Osteoblast (primary cell): ENCODE measurements at regions not wholly inside any gene's neighbourhood (a gene's known extent, or its start where the extent isn't known, plus 50 kb on each side); places are given as distances from the start of the nearest gene placed in this dataset.

Source experiments
- DNase-seq: peaks from one replicate; pipeline ENCODE4 v3.0.0; 2011; ENCODE audit warnings: low spot score, mixed read lengths; ENCODE audit not compliant: insufficient read length; ENCODE audit errors: missing footprints
- H2AFZ ChIP-seq: 2 replicates; pipeline ENCODE4 v1.6.0; 2011; ENCODE audit warnings: mild to moderate bottlenecking, low read length
- H3K27ac ChIP-seq: 2 replicates; pipeline ENCODE4 v1.5.1; 2011; ENCODE audit warnings: mild to moderate bottlenecking, low read depth, low read length, moderate library complexity
- H3K27me3 ChIP-seq: 2 replicates; pipeline ENCODE4 v1.6.0; 2012; ENCODE audit warnings: mild to moderate bottlenecking, control low read depth, inconsistent platforms, low read length, moderate library complexity; ENCODE audit not compliant: insufficient read depth
- H3K36me3 ChIP-seq: 2 replicates; pipeline ENCODE4 v1.5.1; 2011; ENCODE audit warnings: mild to moderate bottlenecking, low read length, control low read depth, moderate library complexity; ENCODE audit not compliant: insufficient read depth
- H3K4me1 ChIP-seq: 2 replicates; pipeline ENCODE4 v1.5.1; 2011; ENCODE audit warnings: mild to moderate bottlenecking, low read length, control low read depth, moderate library complexity; ENCODE audit not compliant: insufficient read depth
- H3K4me2 ChIP-seq: 2 replicates; pipeline ENCODE4 v1.6.0; 2011; ENCODE audit warnings: mild to moderate bottlenecking, low read length; ENCODE audit not compliant: insufficient read depth
- H3K4me3 ChIP-seq: fragments of 200-600 bp; sonication (generic); 3 replicates; pipeline ENCODE4 v1.5.1; 2012; ENCODE audit warnings: mild to moderate bottlenecking, low read length, inconsistent platforms; ENCODE audit not compliant: insufficient read depth
- H3K79me2 ChIP-seq: 2 replicates; pipeline ENCODE4 v1.6.0; 2012; ENCODE audit warnings: mild to moderate bottlenecking, low read length, control low read depth, inconsistent platforms; ENCODE audit not compliant: insufficient read depth
- H3K9me3 ChIP-seq: 2 replicates; pipeline ENCODE4 v1.5.1; 2011; ENCODE audit warnings: low read depth, low read length, control low read depth
- H4K20me1 ChIP-seq: 2 replicates; pipeline ENCODE4 v1.6.0; 2012; ENCODE audit warnings: mild to moderate bottlenecking, low read length, control low read depth; ENCODE audit not compliant: insufficient read depth
- CTCF ChIP-seq: IDR thresholded peaks from 2 replicates; pipeline ENCODE4 v1.5.1; 2011; ENCODE audit warnings: mild to moderate bottlenecking, low read depth, low read length, moderate library complexity; ENCODE audit errors: extremely low read depth

GRCh38 chr2:7448578-7449264 is 531.5 kb downstream of the RNF144A start:
- no peaks in the 10 kb centered on the region for H4K20me1 ChIP-seq
- no peak overlapping the region for H3K27ac ChIP-seq
- H3K4me2 ChIP-seq: no peak overlapping the region
- DNase-seq: no peak
- H3K4me3 ChIP-seq: no peak overlapping the region
- H3K27me3 ChIP-seq: no peaks in the 10 kb centered on the region
- TF ChIP-seq CTCF: no peak
- H2AFZ ChIP-seq: no peak overlapping the region
- no peaks in the 10 kb centered on the region for H3K79me2 ChIP-seq
- H3K36me3 ChIP-seq: no peaks in the 10 kb centered on the region
- H3K4me1 ChIP-seq: no peaks in the 10 kb centered on the region
- H3K9me3 ChIP-seq: no peaks in the 10 kb centered on the region

DNA sequence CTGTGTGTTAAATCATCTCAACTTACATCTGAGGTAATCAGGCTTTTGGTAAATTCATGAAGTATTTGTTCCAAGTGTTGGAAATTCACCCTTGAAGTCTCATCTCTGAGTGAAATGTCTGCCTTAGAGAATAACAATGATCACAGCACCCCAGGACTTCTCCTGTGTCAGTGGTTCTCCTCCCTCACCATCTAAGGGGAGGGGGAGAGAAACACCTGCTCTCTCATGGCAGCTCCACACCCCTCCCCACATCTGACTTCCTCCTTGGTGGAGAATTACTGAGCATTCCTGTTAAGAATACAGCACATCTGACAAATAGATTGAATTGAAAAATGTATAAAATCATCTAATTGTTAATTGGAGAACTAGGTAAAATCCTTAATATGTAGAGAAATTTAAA is 532.1 kb downstream of the RNF144A start:
- Histone ChIP-seq H3K36me3 (no peaks in the 10 kb centered on the region), H2AFZ (no peak overlapping the region), H3K79me2 (no peaks in the 10 kb centered on the region), H3K4me3 (no peak overlapping the region), H3K27me3 (no peaks in the 10 kb centered on the region), H3K27ac (no peak overlapping the region), H3K4me1 (no peaks in the 10 kb centered on the region), H4K20me1 (no peaks in the 10 kb centered on the region), H3K4me2 (no peak overlapping the region), H3K9me3 (no peaks in the 10 kb centered on the region)
- TF ChIP-seq CTCF: no peak
- no peak for DNase-seq

DNA sequence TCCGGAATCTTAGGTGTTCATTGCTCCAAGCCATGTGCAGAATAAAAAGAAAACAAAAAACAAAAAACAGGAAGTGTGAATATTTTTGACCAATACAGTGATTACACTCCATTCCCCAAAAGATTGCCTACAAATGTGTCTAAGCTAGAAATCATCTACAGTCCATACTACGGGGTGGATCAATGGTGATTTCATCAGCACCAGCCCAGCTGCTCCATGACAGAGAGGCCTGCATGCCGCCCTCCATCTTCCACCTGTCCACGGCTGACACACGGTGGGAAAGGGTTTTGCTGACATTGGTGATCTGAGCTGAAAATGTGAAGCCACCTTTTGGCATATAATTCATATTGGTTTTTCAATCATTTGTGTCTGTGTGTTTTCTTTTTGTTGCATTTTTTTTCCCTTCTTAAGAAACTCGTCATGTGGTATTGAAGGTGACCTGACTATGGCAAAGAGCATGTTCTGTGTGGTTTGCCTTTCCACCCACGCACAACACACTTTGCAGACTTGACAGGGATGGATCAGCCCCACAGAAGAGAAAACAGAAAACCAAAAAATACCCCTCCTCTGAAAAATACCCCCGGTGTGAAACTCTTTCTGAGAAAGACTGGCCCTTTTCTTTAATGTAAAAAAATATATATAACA is 533.1 kb downstream of the RNF144A start:
- Histone ChIP-seq H3K27me3 (no peaks in the 10 kb centered on the region), H4K20me1 (no peaks in the 10 kb centered on the region), H3K27ac (no peak overlapping the region), H3K36me3 (no peaks in the 10 kb centered on the region), H3K4me2 (no peak overlapping the region), H3K4me1 (no peaks in the 10 kb centered on the region), H3K79me2 (no peaks in the 10 kb centered on the region), H3K9me3 (no peaks in the 10 kb centered on the region), H2AFZ (no peak overlapping the region), H3K4me3 (no peak overlapping the region)
- TF ChIP-seq CTCF: no peak
- DNase-seq: no peak

DNA sequence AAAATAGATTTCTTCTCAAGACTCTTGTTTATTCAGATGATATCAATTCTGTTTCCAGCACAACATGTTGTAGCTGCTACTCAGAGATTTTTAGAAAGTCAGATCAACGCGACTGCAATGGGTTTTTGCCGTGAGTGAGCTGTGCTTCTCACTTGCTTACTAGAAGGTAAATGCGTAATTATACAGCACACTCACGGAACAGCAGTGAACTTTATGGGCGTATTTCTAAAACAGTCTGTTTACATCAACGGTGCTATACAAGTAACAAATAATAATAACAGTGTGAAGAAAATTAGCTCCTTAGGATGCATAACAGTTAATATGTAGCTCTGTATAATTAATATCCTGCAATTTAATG is 533.6 kb downstream of the RNF144A start:
- TF ChIP-seq CTCF: no peak
- Histone ChIP-seq H4K20me1 (no peaks in the 10 kb centered on the region), H3K27ac (no peak overlapping the region), H3K36me3 (no peaks in the 10 kb centered on the region), H3K4me1 (no peaks in the 10 kb centered on the region), H3K79me2 (no peaks in the 10 kb centered on the region), H3K4me2 (no peak overlapping the region), H3K27me3 (no peaks in the 10 kb centered on the region), H2AFZ (no peak overlapping the region), H3K4me3 (no peak overlapping the region), H3K9me3 (no peaks in the 10 kb centered on the region)
- DNase-seq: no peak
